ENCODE measurements at regions not wholly inside any gene's neighbourhood (a gene's known extent, or its start where the extent isn't known, plus 50 kb on each side); places are given as distances from the start of the nearest gene placed in this dataset.
A peak's percentile ranks its signal among the peaks of the same experiment; 100 is the strongest.

- H3K36me3 ChIP-seq (ENCODE audit: insufficient read depth, low read length): no peaks in the 10 kb centered on the region
- Mint-ChIP-seq H3K4me3 (no peak overlapping the region), H3K36me3 (no peaks in the 10 kb centered on the region), H3K4me1 (peaks cover 0 to 11% (median 10%) of the 10 kb centered on the region in 3 donors), H3K27me3 (peaks cover 0 to 1% of the 10 kb centered on the region in 2 donors), H3K27ac (no peak overlapping the region), H3K9me3 (no peaks in the 10 kb centered on the region)
- H3K27me3 ChIP-seq (ENCODE audit: insufficient read depth, low read length, poor library complexity, severe bottlenecking): no peaks in the 10 kb centered on the region
- ChIA-PET CTCF (no interaction called here), POLR2A (no interaction called here)
- no peak overlapping the region for H3K4me3 ChIP-seq (ENCODE audit: low read length)
- H3K27ac ChIP-seq (ENCODE audit: low read depth, low read length): no peak overlapping the region
- H3K4me1 ChIP-seq (ENCODE audit: insufficient read depth, low read length): no peaks in the 10 kb centered on the region
- no peak for DNase-seq
- H3K9me3 ChIP-seq (ENCODE audit: low read length): no peaks in the 10 kb centered on the region
Observed at GRCh38 chr5:128773378-128773777, 191.9 kb upstream of the SLC27A6 start.

GRCh38 chr5:128774605-128775004 is 190.7 kb upstream of the SLC27A6 start:
- Mint-ChIP-seq H3K9me3 (no peaks in the 10 kb centered on the region), H3K27ac (no peak overlapping the region), H3K36me3 (no peaks in the 10 kb centered on the region), H3K27me3 (peaks cover 0 to under 1% of the 10 kb centered on the region in 2 donors), H3K4me3 (no peak overlapping the region), H3K4me1 (peaks cover 0 to 11% (median 10%) of the 10 kb centered on the region in 3 donors)
- Histone ChIP-seq H3K27me3 (ENCODE audit: insufficient read depth, low read length, poor library complexity, severe bottlenecking) (no peaks in the 10 kb centered on the region), H3K36me3 (ENCODE audit: insufficient read depth, low read length) (no peaks in the 10 kb centered on the region), H3K9me3 (ENCODE audit: low read length) (no peaks in the 10 kb centered on the region), H3K4me3 (ENCODE audit: low read length) (no peak overlapping the region), H3K4me1 (ENCODE audit: insufficient read depth, low read length) (no peaks in the 10 kb centered on the region), H3K27ac (ENCODE audit: low read depth, low read length) (no peak overlapping the region)
- no peak for DNase-seq
- ChIA-PET CTCF (no interaction called here), POLR2A (no interaction called here)

DNA sequence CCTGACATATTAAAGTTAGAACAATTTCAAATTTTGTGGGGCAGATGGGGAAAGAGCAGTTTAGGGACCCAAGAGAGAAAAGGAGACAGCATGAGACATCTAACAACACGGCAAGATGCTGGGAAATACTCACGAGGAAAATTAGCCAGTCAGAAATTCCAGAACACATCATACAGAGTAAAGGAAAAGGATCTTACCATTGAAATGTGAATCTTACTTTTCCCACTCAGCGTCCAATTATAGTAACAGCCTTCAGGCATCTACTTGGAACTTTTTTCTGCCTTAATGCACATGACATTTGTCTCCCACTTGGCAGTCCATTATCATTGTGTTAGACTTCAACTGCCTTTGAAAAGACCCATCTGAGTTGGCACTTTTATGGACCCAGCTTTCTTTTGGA is 189.7 kb upstream of the SLC27A6 start:
- Histone ChIP-seq H3K4me1 (ENCODE audit: insufficient read depth, low read length) (no peaks in the 10 kb centered on the region), H3K27ac (ENCODE audit: low read depth, low read length) (no peak overlapping the region), H3K36me3 (ENCODE audit: insufficient read depth, low read length) (no peaks in the 10 kb centered on the region), H3K4me3 (ENCODE audit: low read length) (no peak overlapping the region), H3K27me3 (ENCODE audit: insufficient read depth, low read length, poor library complexity, severe bottlenecking) (no peaks in the 10 kb centered on the region), H3K9me3 (ENCODE audit: low read length) (no peaks in the 10 kb centered on the region)
- Mint-ChIP-seq H3K4me3 (no peak overlapping the region), H3K36me3 (no peaks in the 10 kb centered on the region), H3K27ac (no peak overlapping the region), H3K27me3 (no peaks in the 10 kb centered on the region), H3K4me1 (peaks cover 0 to 11% (median 10%) of the 10 kb centered on the region in 3 donors), H3K9me3 (no peaks in the 10 kb centered on the region)
- ChIA-PET POLR2A (no interaction called here), CTCF (no interaction called here)
- DNase-seq: no peak

DNA sequence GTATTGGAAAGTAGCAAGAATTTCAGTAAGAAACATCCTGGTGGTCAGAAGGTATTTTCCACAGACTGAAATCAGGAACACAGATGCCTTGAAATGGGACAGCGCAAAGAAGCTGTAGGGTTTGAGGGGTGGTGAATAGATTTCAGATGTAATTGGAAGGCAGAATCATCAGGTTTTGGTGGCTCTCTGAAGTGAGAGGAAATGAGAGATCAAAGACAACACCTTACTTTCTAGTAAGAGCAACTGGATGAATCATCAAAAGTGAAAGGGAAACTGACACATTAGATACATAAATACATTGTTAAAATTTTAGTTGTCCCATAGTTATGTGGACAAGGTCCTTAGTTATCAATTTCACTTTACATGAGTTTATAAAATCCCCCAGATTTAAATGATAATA is 188.2 kb upstream of the SLC27A6 start:
- Mint-ChIP-seq H3K36me3 (no peaks in the 10 kb centered on the region), H3K9me3 (no peaks in the 10 kb centered on the region), H3K27me3 (no peaks in the 10 kb centered on the region), H3K27ac (no peak overlapping the region), H3K4me3 (peak overlapping the region in 1 of 7 donors; percentile 22), H3K4me1 (peaks cover 0 to 11% (median 10%) of the 10 kb centered on the region in 3 donors)
- H3K27me3 ChIP-seq (ENCODE audit: insufficient read depth, low read length, poor library complexity, severe bottlenecking): no peaks in the 10 kb centered on the region
- CTCF ChIA-PET: no interaction called here
- H3K4me1 ChIP-seq (ENCODE audit: insufficient read depth, low read length): no peaks in the 10 kb centered on the region
- no peak for DNase-seq
- H3K9me3 ChIP-seq (ENCODE audit: low read length): no peaks in the 10 kb centered on the region
- H3K36me3 ChIP-seq (ENCODE audit: insufficient read depth, low read length): no peaks in the 10 kb centered on the region
- no peak overlapping the region for H3K27ac ChIP-seq (ENCODE audit: low read depth, low read length)
- POLR2A ChIA-PET: no interaction called here
- H3K4me3 ChIP-seq (ENCODE audit: low read length): no peak overlapping the region

DNA sequence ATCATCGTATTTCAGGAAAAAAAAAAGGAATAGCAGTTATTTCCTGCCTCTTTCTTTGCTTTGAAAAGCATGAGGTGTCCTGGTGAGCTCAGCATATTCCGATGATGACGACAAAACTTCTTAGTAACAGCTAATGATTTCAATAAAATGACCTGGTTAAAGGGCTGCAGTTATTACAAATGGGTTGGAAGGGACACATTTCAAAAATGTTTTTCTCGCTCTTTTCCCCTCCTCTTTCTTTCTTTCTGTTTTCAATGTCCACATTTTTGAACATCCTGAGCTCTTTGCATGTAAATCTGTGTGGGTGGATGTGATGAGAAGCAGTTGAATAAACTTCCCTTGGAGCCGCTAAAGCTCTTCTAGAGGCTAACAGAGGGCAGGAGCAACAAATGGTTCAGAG is 186.8 kb upstream of the SLC27A6 start:
- no peaks in the 10 kb centered on the region for H3K27me3 ChIP-seq (ENCODE audit: insufficient read depth, low read length, poor library complexity, severe bottlenecking)
- no peaks in the 10 kb centered on the region for H3K4me1 ChIP-seq (ENCODE audit: insufficient read depth, low read length)
- no peak overlapping the region for H3K27ac ChIP-seq (ENCODE audit: low read depth, low read length)
- H3K27ac Mint-ChIP-seq: no peak overlapping the region
- H3K4me1 Mint-ChIP-seq: peaks cover 0 to 11% (median 10%) of the 10 kb centered on the region in 3 donors
- no peak for DNase-seq
- no peaks in the 10 kb centered on the region for H3K9me3 Mint-ChIP-seq
- H3K9me3 ChIP-seq (ENCODE audit: low read length): no peaks in the 10 kb centered on the region
- H3K4me3 ChIP-seq (ENCODE audit: low read length): no peak overlapping the region
- H3K36me3 ChIP-seq (ENCODE audit: insufficient read depth, low read length): no peaks in the 10 kb centered on the region
- no peaks in the 10 kb centered on the region for H3K27me3 Mint-ChIP-seq
- POLR2A ChIA-PET: no interaction called here
- CTCF ChIA-PET: no interaction called here
- H3K36me3 Mint-ChIP-seq: no peaks in the 10 kb centered on the region
- no peak overlapping the region for H3K4me3 Mint-ChIP-seq

- Histone ChIP-seq H3K4me3 (ENCODE audit: low read length) (no peak overlapping the region), H3K36me3 (ENCODE audit: insufficient read depth, low read length) (no peaks in the 10 kb centered on the region), H3K27ac (ENCODE audit: low read depth, low read length) (no peak overlapping the region), H3K9me3 (ENCODE audit: low read length) (no peaks in the 10 kb centered on the region), H3K4me1 (ENCODE audit: insufficient read depth, low read length) (no peaks in the 10 kb centered on the region), H3K27me3 (ENCODE audit: insufficient read depth, low read length, poor library complexity, severe bottlenecking) (no peaks in the 10 kb centered on the region)
- Mint-ChIP-seq H3K27ac (no peak overlapping the region), H3K36me3 (no peaks in the 10 kb centered on the region), H3K27me3 (no peaks in the 10 kb centered on the region), H3K4me3 (no peak overlapping the region), H3K4me1 (peaks cover 0 to 4% (median 3%) of the 10 kb centered on the region in 3 donors), H3K9me3 (peaks cover 0 to 5% (median 0%) of the 10 kb centered on the region in 5 donors)
- ChIA-PET CTCF (no interaction called here), POLR2A (no interaction called here)
- DNase-seq: no peak
Observed at GRCh38 chr5:128782446-128782845, 182.8 kb upstream of the SLC27A6 start.

- H3K4me1 Mint-ChIP-seq: no peaks in the 10 kb centered on the region
- POLR2A ChIA-PET: no interaction called here
- Histone ChIP-seq H3K4me3 (ENCODE audit: low read length) (no peak overlapping the region), H3K27me3 (ENCODE audit: insufficient read depth, low read length, poor library complexity, severe bottlenecking) (no peaks in the 10 kb centered on the region), H3K36me3 (ENCODE audit: insufficient read depth, low read length) (no peaks in the 10 kb centered on the region), H3K9me3 (ENCODE audit: low read length) (no peaks in the 10 kb centered on the region), H3K4me1 (ENCODE audit: insufficient read depth, low read length) (no peaks in the 10 kb centered on the region), H3K27ac (ENCODE audit: low read depth, low read length) (no peak overlapping the region)
- H3K4me3 Mint-ChIP-seq: no peak overlapping the region
- no peak for DNase-seq
- no peaks in the 10 kb centered on the region for H3K27me3 Mint-ChIP-seq
- CTCF ChIA-PET: no interaction called here
- H3K9me3 Mint-ChIP-seq: peaks cover 0 to 5% (median 0%) of the 10 kb centered on the region in 5 donors
- no peak overlapping the region for H3K27ac Mint-ChIP-seq
- H3K36me3 Mint-ChIP-seq: no peaks in the 10 kb centered on the region
Observed at GRCh38 chr5:128784726-128785125, 180.6 kb upstream of the SLC27A6 start.

- Mint-ChIP-seq H3K27ac (no peak overlapping the region), H3K4me3 (no peak overlapping the region), H3K36me3 (no peaks in the 10 kb centered on the region), H3K27me3 (no peaks in the 10 kb centered on the region), H3K9me3 (peaks cover 0 to 4% (median 0%) of the 10 kb centered on the region in 5 donors), H3K4me1 (no peaks in the 10 kb centered on the region)
- H3K4me1 ChIP-seq (ENCODE audit: insufficient read depth, low read length): no peaks in the 10 kb centered on the region
- H3K9me3 ChIP-seq (ENCODE audit: low read length): no peaks in the 10 kb centered on the region
- H3K27me3 ChIP-seq (ENCODE audit: insufficient read depth, low read length, poor library complexity, severe bottlenecking): no peaks in the 10 kb centered on the region
- H3K4me3 ChIP-seq (ENCODE audit: low read length): no peak overlapping the region
- no peaks in the 10 kb centered on the region for H3K36me3 ChIP-seq (ENCODE audit: insufficient read depth, low read length)
- no peak for DNase-seq
- POLR2A ChIA-PET: no interaction called here
- CTCF ChIA-PET: no interaction called here
- H3K27ac ChIP-seq (ENCODE audit: low read depth, low read length): no peak overlapping the region
Observed at GRCh38 chr5:128791312-128791711, 174.0 kb upstream of the SLC27A6 start.

GRCh38 chr5:128796506-128796905 is 168.8 kb upstream of the SLC27A6 start:
- peaks cover 0 to 2% (median 0%) of the 10 kb centered on the region in 5 donors for H3K9me3 Mint-ChIP-seq
- no peaks in the 10 kb centered on the region for H3K4me1 ChIP-seq (ENCODE audit: insufficient read depth, low read length)
- no peak overlapping the region for H3K27ac Mint-ChIP-seq
- ChIA-PET POLR2A (no interaction called here), CTCF (no interaction called here)
- H3K4me3 Mint-ChIP-seq: no peak overlapping the region
- H3K4me1 Mint-ChIP-seq: no peaks in the 10 kb centered on the region
- H3K9me3 ChIP-seq (ENCODE audit: low read length): no peaks in the 10 kb centered on the region
- no peaks in the 10 kb centered on the region for H3K27me3 ChIP-seq (ENCODE audit: insufficient read depth, low read length, poor library complexity, severe bottlenecking)
- no peaks in the 10 kb centered on the region for H3K27me3 Mint-ChIP-seq
- H3K36me3 Mint-ChIP-seq: no peaks in the 10 kb centered on the region
- no peak overlapping the region for H3K27ac ChIP-seq (ENCODE audit: low read depth, low read length)
- DNase-seq: no peak
- no peaks in the 10 kb centered on the region for H3K36me3 ChIP-seq (ENCODE audit: insufficient read depth, low read length)
- no peak overlapping the region for H3K4me3 ChIP-seq (ENCODE audit: low read length)
